ENCODE measurements at regions not wholly inside any gene's neighbourhood (a gene's known extent, or its start where the extent isn't known, plus 50 kb on each side); places are given as distances from the start of the nearest gene placed in this dataset.
"Not testable (repeated sequence)": the region's sequence is repeated elsewhere in the genome, so short reads cannot be mapped to it uniquely, and the experiment has no call there.

GRCh38 chr7:93048136-93048930 is 69.4 kb downstream of the SAMD9 start:
- no peak for DNase-seq (ENCODE audit: low read depth in 3 of 3)

GRCh38 chr7:93047514-93048099 is 70.2 kb downstream of the SAMD9 start:
- DNase-seq (ENCODE audit: low read depth in 3 of 3): no peak

GRCh38 chr7:93046641-93047040 is 71.1 kb downstream of the SAMD9 start:
- no peak for DNase-seq (ENCODE audit: low read depth in 3 of 3)

- DNase-seq (ENCODE audit: low read depth in 3 of 3): no peak
Observed at GRCh38 chr7:93044147-93044810, 73.5 kb downstream of the SAMD9 start.

- DNase-seq (ENCODE audit: low read depth in 3 of 3): no peak
Observed at GRCh38 chr7:93043385-93043985, 74.3 kb downstream of the SAMD9 start.

- DNase-seq (ENCODE audit: low read depth in 3 of 3): no peak
Observed at GRCh38 chr7:93040355-93040754, 77.4 kb downstream of the SAMD9 start.

GRCh38 chr7:93039786-93040185 is 78.0 kb downstream of the SAMD9 start:
- DNase-seq (ENCODE audit: low read depth in 3 of 3): no peak

GRCh38 chr7:93039282-93039681 is 78.5 kb downstream of the SAMD9 start:
- no peak for DNase-seq (ENCODE audit: low read depth in 3 of 3)

GRCh38 chr7:93036807-93037206 is 81.0 kb downstream of the SAMD9 start:
- peak in 2 of 3 donors; percentile 22 to 51 for DNase-seq (ENCODE audit: low read depth in 3 of 3)

- DNase-seq (ENCODE audit: low read depth in 3 of 3): no peak
Observed at GRCh38 chr7:93036149-93036640, 81.6 kb downstream of the SAMD9 start.

- no peak for DNase-seq (ENCODE audit: low read depth in 3 of 3)
Observed at GRCh38 chr7:93031795-93032194, 86.0 kb downstream of the SAMD9 start.

GRCh38 chr7:93030605-93031225 is 87.1 kb downstream of the SAMD9 start:
- no peak for DNase-seq (ENCODE audit: low read depth in 3 of 3)

GRCh38 chr7:93029056-93029455 is 88.7 kb downstream of the SAMD9 start:
- DNase-seq (ENCODE audit: low read depth in 3 of 3): no peak

- no peak for DNase-seq (ENCODE audit: low read depth in 3 of 3)
Observed at GRCh38 chr7:93028610-93029009, 89.2 kb downstream of the SAMD9 start.

GRCh38 chr7:93027044-93027443 is 90.7 kb downstream of the SAMD9 start:
- no peak for DNase-seq (ENCODE audit: low read depth in 3 of 3)

- DNase-seq (ENCODE audit: low read depth in 3 of 3): no peak
Observed at GRCh38 chr7:93026425-93026824, 91.4 kb downstream of the SAMD9 start.

GRCh38 chr7:93025389-93025788 is 92.4 kb downstream of the SAMD9 start:
- DNase-seq (ENCODE audit: low read depth in 3 of 3): no peak

GRCh38 chr7:93022931-93023478 is 94.8 kb downstream of the SAMD9 start:
- DNase-seq (ENCODE audit: low read depth in 3 of 3): not testable (repeated sequence)

GRCh38 chr7:93021748-93022147 is 96.0 kb downstream of the SAMD9 start:
- DNase-seq (ENCODE audit: low read depth in 3 of 3): no peak

- DNase-seq (ENCODE audit: low read depth in 3 of 3): no peak
Observed at GRCh38 chr7:93018716-93019115, 99.1 kb downstream of the SAMD9 start.

- no peak for DNase-seq (ENCODE audit: low read depth in 3 of 3)
Observed at GRCh38 chr7:93016681-93017381, 100.9 kb downstream of the SAMD9 start.

All from stimulated activated CD4-positive, alpha-beta T cell treated with anti-CD3 and anti-CD28 coated beads, TNF-alpha, amount 100 ng/mL, for 48 hours (primary cell).